CD14-positive monocyte (primary cell): ENCODE measurements at regions not wholly inside any gene's neighbourhood (a gene's known extent, or its start where the extent isn't known, plus 50 kb on each side); places are given as distances from the start of the nearest gene placed in this dataset.

ENCODE experiments used
- DNase-seq, 3 donors: peaks; one replicate each; pipeline ENCODE4 v3.0.0-alpha.2; 2011 to 2022
- H2AFZ ChIP-seq: 2 replicates; pipeline ENCODE4 v1.6.0; 2012; ENCODE audit warnings: mild to moderate bottlenecking, low read depth, low read length, inconsistent platforms; ENCODE audit not compliant: insufficient read depth, poor library complexity, severe bottlenecking
- H3K27ac ChIP-seq, 2 donors: 1 replicate in 1 of 2; 2 replicates in 1 of 2; pipeline ENCODE4 v1.5.1; 2012 to 2013; ENCODE audit warnings: low read length in 2 of 2, control low read depth in 1 of 2, inconsistent platforms in 1 of 2, low read depth in 1 of 2, mild to moderate bottlenecking in 1 of 2
- H3K27me3 ChIP-seq, 2 donors: one replicate each; pipeline versions ENCODE4 v1.6.0 to v1.6.1; 2011 to 2013; ENCODE audit warnings: low read length in 2 of 2; ENCODE audit not compliant: control insufficient read depth in 2 of 2, insufficient read depth in 2 of 2
- H3K36me3 ChIP-seq, 2 donors: replicated peaks in 1 of 2; 1 replicate in 1 of 2; 2 replicates in 1 of 2; pipeline versions ENCODE4 v1.5.1 to v1.6.1; 2012 to 2013; ENCODE audit warnings: low read length in 2 of 2, control low read depth in 1 of 2, inconsistent platforms in 1 of 2, mild to moderate bottlenecking in 1 of 2; ENCODE audit not compliant: insufficient read depth in 2 of 2, control insufficient read depth in 1 of 2
- H3K4me1 ChIP-seq, 2 donors: 1 replicate in 1 of 2; 2 replicates in 1 of 2; pipeline versions ENCODE4 v1.5.1 to v1.6.1; 2012 to 2013; ENCODE audit warnings: low read length in 2 of 2, control low read depth in 1 of 2, inconsistent platforms in 1 of 2, mild to moderate bottlenecking in 1 of 2, moderate library complexity in 1 of 2; ENCODE audit not compliant: insufficient read depth in 2 of 2, control insufficient read depth in 1 of 2
- H3K4me2 ChIP-seq: replicated peaks from 2 replicates; pipeline ENCODE3; 2012; ENCODE audit warnings: low read length, moderate library complexity, mild to moderate bottlenecking; ENCODE audit not compliant: poor library complexity, severe bottlenecking; ENCODE audit errors: extremely low read depth
- H3K4me3 ChIP-seq, 3 experiments: fragments of 200-600 bp in 1 of 3; sonication (generic) in 1 of 3; replicated peaks in 1 of 3; 1 replicate in 2 of 3; 2 replicates in 1 of 3; pipeline ENCODE4 v1.5.1; 2011 to 2013; ENCODE audit warnings: low read length in 3 of 3, mild to moderate bottlenecking in 3 of 3, control low read depth in 2 of 3, low read depth in 2 of 3, inconsistent platforms in 1 of 3, moderate library complexity in 1 of 3
- H3K79me2 ChIP-seq: 2 replicates; pipeline ENCODE4 v1.6.0; 2012; ENCODE audit warnings: mild to moderate bottlenecking, control low read depth, inconsistent platforms, low read length, moderate library complexity; ENCODE audit not compliant: insufficient read depth
- H3K9ac ChIP-seq: 2 replicates; pipeline ENCODE4 v1.6.0; 2017; ENCODE audit warnings: low read length, mild to moderate bottlenecking; ENCODE audit not compliant: insufficient read depth, poor library complexity, severe bottlenecking
- H3K9me3 ChIP-seq, 2 donors: replicated peaks in 1 of 2; 1 replicate in 1 of 2; 2 replicates in 1 of 2; pipeline versions ENCODE4 v1.5.1 to v1.6.1; 2012 to 2013; ENCODE audit warnings: low read length in 2 of 2, control low read depth in 1 of 2; ENCODE audit not compliant: control insufficient read depth in 1 of 2, insufficient read depth in 1 of 2
- H4K20me1 ChIP-seq: 2 replicates; pipeline ENCODE4 v1.6.0; 2012; ENCODE audit warnings: mild to moderate bottlenecking, low read length, control low read depth, moderate library complexity; ENCODE audit not compliant: insufficient read depth
- H3K27ac Mint-ChIP-seq, 7 donors: one replicate each; pipeline ENCODE4 v1.8.0; 2020; ENCODE audit warnings: mild to moderate bottlenecking in 7 of 7, mixed read lengths in 7 of 7, moderate library complexity in 6 of 7, inconsistent platforms in 2 of 7
- H3K27me3 Mint-ChIP-seq, 3 donors: one replicate each; pipeline ENCODE4 v1.8.0; 2021 to 2022; ENCODE audit warnings: low read depth in 3 of 3, mild to moderate bottlenecking in 3 of 3, mixed read lengths in 3 of 3, moderate library complexity in 3 of 3, inconsistent platforms in 1 of 3
- H3K36me3 Mint-ChIP-seq, 2 donors: one replicate each; pipeline ENCODE4 v1.8.0; 2020; ENCODE audit warnings: mixed read lengths in 2 of 2, inconsistent platforms in 1 of 2, mild to moderate bottlenecking in 1 of 2
- H3K4me1 Mint-ChIP-seq: one replicate; pipeline ENCODE4 v1.8.0; 2020; ENCODE audit warnings: mild to moderate bottlenecking, mixed read lengths
- H3K4me3 Mint-ChIP-seq, 2 donors: one replicate each; pipeline ENCODE4 v1.8.0; 2020; ENCODE audit warnings: mild to moderate bottlenecking in 2 of 2, mixed read lengths in 2 of 2, moderate library complexity in 1 of 2
- H3K9me3 Mint-ChIP-seq, 7 donors: one replicate each; pipeline ENCODE4 v1.8.0; 2020 to 2022; ENCODE audit warnings: mixed read lengths in 7 of 7, mild to moderate bottlenecking in 6 of 7, moderate library complexity in 6 of 7, inconsistent platforms in 2 of 7
- WGBS: methylation state at CpG from one replicate; pipeline ENCODE4 v1.1.5; 2013; ENCODE audit warnings: missing lambda C conversion rate; ENCODE audit not compliant: insufficient coverage; 5-methylcytosine and 5-hydroxymethylcytosine counted together
- intact Hi-C, 2 donors: fragments of 100-400 bp; cut with micrococcal nuclease; formaldehyde crosslinking; loops; one replicate each; pipeline versions ENCODE4 v1.15.0 to v1.15.1; 2023
- TF ChIP-seq, protein P1 (sequence below): fragments of 200-600 bp; IDR thresholded peaks from one replicate; pipeline ENCODE4 v1.8.0; 2022; ENCODE audit warnings: antibody characterized with exemption, mild to moderate bottlenecking

DNA sequence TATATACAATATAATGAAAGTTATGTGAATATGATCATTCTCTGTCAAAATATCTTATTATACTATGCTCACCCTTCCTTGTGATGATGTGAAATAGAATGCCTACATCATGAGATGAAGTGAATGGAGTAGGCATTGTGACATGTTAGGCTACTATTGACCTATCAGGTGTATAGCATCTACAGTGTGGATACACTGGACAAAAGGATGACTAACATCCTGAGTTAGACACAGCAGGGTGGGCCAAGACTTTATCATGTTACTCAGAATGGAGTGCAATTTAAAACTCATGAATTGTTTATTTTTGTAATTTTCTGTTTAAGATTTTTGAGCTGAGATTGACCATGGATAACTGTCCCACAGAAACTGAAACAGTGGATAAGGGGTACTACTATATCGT, 53.4 kb upstream of the NAV3 start:
- Histone ChIP-seq H3K4me1 (no peaks in the 10 kb centered on the region), H3K36me3 (no peaks in the 10 kb centered on the region), H3K9ac (no peak overlapping the region), H3K27me3 (no peaks in the 10 kb centered on the region), H3K4me3 (no peak overlapping the region), H3K9me3 (peaks cover 0 to 4% of the 10 kb centered on the region in 2 donors), H2AFZ (no peak overlapping the region), H3K79me2 (no peaks in the 10 kb centered on the region), H3K27ac (no peak overlapping the region), H4K20me1 (no peaks in the 10 kb centered on the region), H3K4me2 (no peak overlapping the region)
- TF ChIP-seq, protein P1, sequence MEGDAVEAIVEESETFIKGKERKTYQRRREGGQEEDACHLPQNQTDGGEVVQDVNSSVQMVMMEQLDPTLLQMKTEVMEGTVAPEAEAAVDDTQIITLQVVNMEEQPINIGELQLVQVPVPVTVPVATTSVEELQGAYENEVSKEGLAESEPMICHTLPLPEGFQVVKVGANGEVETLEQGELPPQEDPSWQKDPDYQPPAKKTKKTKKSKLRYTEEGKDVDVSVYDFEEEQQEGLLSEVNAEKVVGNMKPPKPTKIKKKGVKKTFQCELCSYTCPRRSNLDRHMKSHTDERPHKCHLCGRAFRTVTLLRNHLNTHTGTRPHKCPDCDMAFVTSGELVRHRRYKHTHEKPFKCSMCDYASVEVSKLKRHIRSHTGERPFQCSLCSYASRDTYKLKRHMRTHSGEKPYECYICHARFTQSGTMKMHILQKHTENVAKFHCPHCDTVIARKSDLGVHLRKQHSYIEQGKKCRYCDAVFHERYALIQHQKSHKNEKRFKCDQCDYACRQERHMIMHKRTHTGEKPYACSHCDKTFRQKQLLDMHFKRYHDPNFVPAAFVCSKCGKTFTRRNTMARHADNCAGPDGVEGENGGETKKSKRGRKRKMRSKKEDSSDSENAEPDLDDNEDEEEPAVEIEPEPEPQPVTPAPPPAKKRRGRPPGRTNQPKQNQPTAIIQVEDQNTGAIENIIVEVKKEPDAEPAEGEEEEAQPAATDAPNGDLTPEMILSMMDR = no peak
- WGBS = no CpG with 5 or more reads among the region's 1 CpG
- intact Hi-C loops = no loop called here
- H3K36me3 Mint-ChIP-seq = no peaks in the 10 kb centered on the region
- no peaks in the 10 kb centered on the region for H3K4me1 Mint-ChIP-seq
- peaks cover 0 to 8% (median 2%) of the 10 kb centered on the region in 7 donors for H3K9me3 Mint-ChIP-seq
- peaks cover 0 to 2% (median 1%) of the 10 kb centered on the region in 3 donors for H3K27me3 Mint-ChIP-seq
- no peak overlapping the region for H3K4me3 Mint-ChIP-seq
- no peak for DNase-seq
- H3K27ac Mint-ChIP-seq = no peak overlapping the region

DNA sequence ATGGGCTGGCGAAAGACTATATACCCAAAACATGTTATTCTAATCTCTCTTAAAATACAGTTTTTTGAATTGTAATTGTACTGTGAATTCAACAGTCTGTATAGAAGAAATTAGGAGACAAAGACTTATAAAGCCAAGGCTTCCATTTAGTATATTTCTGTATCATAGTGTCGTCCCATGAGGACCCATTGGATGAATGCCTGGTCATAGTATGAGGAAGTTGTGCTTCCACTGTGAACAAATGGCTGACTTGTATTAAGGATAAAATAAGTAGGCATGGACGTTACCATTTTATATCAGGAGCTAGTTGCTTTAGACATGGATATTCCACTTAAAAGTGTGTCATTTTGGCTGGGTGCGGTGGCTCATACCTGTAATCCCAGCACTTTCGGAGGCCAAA, 55.9 kb upstream of the NAV3 start:
- DNase-seq = no peak
- Histone ChIP-seq H3K4me1 (no peaks in the 10 kb centered on the region), H3K9me3 (peaks cover 0 to 4% of the 10 kb centered on the region in 2 donors), H3K79me2 (no peaks in the 10 kb centered on the region), H3K9ac (no peak overlapping the region), H4K20me1 (no peaks in the 10 kb centered on the region), H3K27ac (no peak overlapping the region), H3K4me2 (no peak overlapping the region), H3K27me3 (no peaks in the 10 kb centered on the region), H3K36me3 (no peaks in the 10 kb centered on the region), H3K4me3 (no peak overlapping the region), H2AFZ (no peak overlapping the region)
- Mint-ChIP-seq H3K27me3 (peaks cover 0 to 2% (median 1%) of the 10 kb centered on the region in 3 donors), H3K9me3 (peaks cover 0 to 8% (median 2%) of the 10 kb centered on the region in 7 donors), H3K4me1 (no peaks in the 10 kb centered on the region), H3K36me3 (no peaks in the 10 kb centered on the region), H3K27ac (no peak overlapping the region), H3K4me3 (no peak overlapping the region)
- intact Hi-C loops = no loop called here
- WGBS = 82% methylated on average over 3 of the region's 5 CpGs
- TF ChIP-seq, protein P1 = no peak
